ENCODE measurements at regions not wholly inside any gene's neighbourhood (a gene's known extent, or its start where the extent isn't known, plus 50 kb on each side); places are given as distances from the start of the nearest gene placed in this dataset.

DNA sequence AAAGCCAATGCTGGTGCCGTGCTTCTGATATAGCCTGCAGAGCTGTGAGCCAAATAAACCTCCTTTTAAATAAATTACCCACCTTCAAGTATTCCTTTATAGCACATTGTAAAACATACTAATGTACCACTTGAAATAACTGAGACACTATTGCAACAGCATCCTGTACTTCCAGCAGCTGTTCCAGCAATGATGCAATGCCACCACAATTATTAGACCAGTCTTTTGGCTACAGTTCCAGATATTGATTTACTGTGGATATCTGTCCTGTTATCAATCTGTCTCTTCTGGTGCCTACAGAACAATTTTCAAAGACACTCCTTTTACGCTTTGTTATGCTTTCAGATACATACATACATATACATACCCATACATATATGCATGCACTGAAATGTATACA lies 567.9 kb downstream of the TAF11L14 start:
- H3K4me1 ChIP-seq (ENCODE audit: control insufficient read depth, insufficient read depth, low read length): no peaks in the 10 kb centered on the region
- no peaks in the 10 kb centered on the region for H3K27me3 ChIP-seq (ENCODE audit: control insufficient read depth, insufficient read depth, low read length)
- no peaks in the 10 kb centered on the region for H3K36me3 ChIP-seq (ENCODE audit: control insufficient read depth, insufficient read depth, low read length)
- no peak overlapping the region for H3K27ac ChIP-seq (ENCODE audit: low read depth, low read length)
- no peak overlapping the region for H3K9ac ChIP-seq (ENCODE audit: low read depth, low read length)
- H3K4me3 ChIP-seq (ENCODE audit: low read depth, low read length): no peak overlapping the region
- peaks cover 22% of the 10 kb centered on the region for H3K9me3 ChIP-seq (ENCODE audit: control insufficient read depth, insufficient read depth, low read length)

DNA sequence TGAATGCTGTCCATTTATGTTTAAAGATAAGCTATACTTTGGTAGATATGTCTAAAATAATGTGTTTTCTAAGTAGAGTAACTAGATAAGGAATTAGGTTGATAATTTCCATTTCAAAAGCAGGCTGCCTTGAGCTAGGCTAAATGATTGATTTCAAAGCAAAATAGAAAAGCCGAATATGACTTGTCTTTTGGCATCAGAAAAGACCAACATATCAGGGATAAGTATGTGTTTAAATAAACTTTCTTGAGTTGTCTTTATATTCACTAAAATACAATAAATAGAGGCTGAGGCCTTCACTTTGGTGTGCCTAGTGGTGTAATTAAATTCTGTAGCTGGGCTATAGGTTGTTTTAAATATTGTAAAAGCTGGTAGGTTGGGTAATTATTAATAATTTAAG lies 569.0 kb downstream of the TAF11L14 start:
- Histone ChIP-seq H3K4me3 (ENCODE audit: low read depth, low read length) (no peak overlapping the region), H3K9me3 (ENCODE audit: control insufficient read depth, insufficient read depth, low read length) (peaks cover 11% of the 10 kb centered on the region), H3K27ac (ENCODE audit: low read depth, low read length) (no peak overlapping the region), H3K9ac (ENCODE audit: low read depth, low read length) (no peak overlapping the region), H3K27me3 (ENCODE audit: control insufficient read depth, insufficient read depth, low read length) (no peaks in the 10 kb centered on the region), H3K4me1 (ENCODE audit: control insufficient read depth, insufficient read depth, low read length) (no peaks in the 10 kb centered on the region), H3K36me3 (ENCODE audit: control insufficient read depth, insufficient read depth, low read length) (no peaks in the 10 kb centered on the region)

DNA sequence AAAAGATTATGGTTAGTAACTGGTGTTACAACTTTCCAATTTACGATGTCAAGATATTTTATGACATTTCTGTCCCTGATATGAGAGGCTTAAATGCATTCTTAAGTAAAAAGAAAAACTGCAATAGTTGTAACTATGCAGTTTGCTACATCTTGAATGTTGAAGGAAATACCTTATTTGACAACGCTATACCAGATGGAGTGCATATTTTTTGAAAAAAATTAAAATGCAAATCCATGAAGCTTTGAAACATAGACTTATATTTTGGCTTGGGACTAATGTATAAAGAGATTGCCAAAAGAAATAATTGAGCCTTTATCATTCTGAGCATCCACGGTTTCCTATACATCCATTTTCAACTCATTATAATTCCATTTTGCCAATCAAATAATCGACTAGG lies 579.4 kb downstream of the TAF11L14 start:
- Histone ChIP-seq H3K4me3 (ENCODE audit: low read depth, low read length) (no peak overlapping the region), H3K27me3 (ENCODE audit: control insufficient read depth, insufficient read depth, low read length) (no peaks in the 10 kb centered on the region), H3K9ac (ENCODE audit: low read depth, low read length) (no peak overlapping the region), H3K27ac (ENCODE audit: low read depth, low read length) (no peak overlapping the region), H3K9me3 (ENCODE audit: control insufficient read depth, insufficient read depth, low read length) (peaks cover 3% of the 10 kb centered on the region; the same call in 1 of the 2 replicates), H3K36me3 (ENCODE audit: control insufficient read depth, insufficient read depth, low read length) (no peaks in the 10 kb centered on the region), H3K4me1 (ENCODE audit: control insufficient read depth, insufficient read depth, low read length) (peaks cover 5% of the 10 kb centered on the region; the same call in 1 of the 2 replicates)

DNA sequence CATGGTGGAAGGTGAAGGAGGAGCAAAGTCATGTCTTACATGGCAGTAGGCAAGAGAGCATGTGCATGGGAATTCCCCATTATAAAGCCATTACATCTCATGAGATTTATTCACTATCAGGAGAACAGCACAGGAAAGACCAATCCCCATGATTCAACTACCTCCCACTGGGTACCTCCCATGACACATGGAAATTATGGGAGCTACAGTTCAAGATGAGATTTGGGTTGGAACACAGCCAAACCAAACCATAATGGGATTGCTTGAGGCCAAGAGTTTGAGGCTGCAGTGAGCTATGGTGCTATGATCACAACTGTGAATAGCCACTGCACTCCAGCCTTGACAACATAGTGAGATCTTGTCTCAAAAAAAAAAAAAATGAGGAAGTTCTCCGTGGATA lies 581.8 kb downstream of the TAF11L14 start:
- no peak overlapping the region for H3K4me3 ChIP-seq (ENCODE audit: low read depth, low read length)
- H3K4me1 ChIP-seq (ENCODE audit: control insufficient read depth, insufficient read depth, low read length): peaks cover 5% of the 10 kb centered on the region; the same call in 1 of the 2 replicates
- no peak overlapping the region for H3K27ac ChIP-seq (ENCODE audit: low read depth, low read length)
- H3K27me3 ChIP-seq (ENCODE audit: control insufficient read depth, insufficient read depth, low read length): no peaks in the 10 kb centered on the region
- no peak overlapping the region for H3K9ac ChIP-seq (ENCODE audit: low read depth, low read length)
- no peaks in the 10 kb centered on the region for H3K36me3 ChIP-seq (ENCODE audit: control insufficient read depth, insufficient read depth, low read length)
- H3K9me3 ChIP-seq (ENCODE audit: control insufficient read depth, insufficient read depth, low read length): peaks cover 8% of the 10 kb centered on the region; the same call in 1 of the 2 replicates

GRCh38 chr5:18216729-18217128 lies 582.5 kb downstream of the TAF11L14 start:
- no peak overlapping the region for H3K9ac ChIP-seq (ENCODE audit: low read depth, low read length)
- H3K4me1 ChIP-seq (ENCODE audit: control insufficient read depth, insufficient read depth, low read length): peaks cover 5% of the 10 kb centered on the region; the same call in 1 of the 2 replicates
- peaks cover 8% of the 10 kb centered on the region; the same call in 1 of the 2 replicates for H3K9me3 ChIP-seq (ENCODE audit: control insufficient read depth, insufficient read depth, low read length)
- H3K4me3 ChIP-seq (ENCODE audit: low read depth, low read length): no peak overlapping the region
- H3K27me3 ChIP-seq (ENCODE audit: control insufficient read depth, insufficient read depth, low read length): no peaks in the 10 kb centered on the region
- H3K36me3 ChIP-seq (ENCODE audit: control insufficient read depth, insufficient read depth, low read length): no peaks in the 10 kb centered on the region
- H3K27ac ChIP-seq (ENCODE audit: low read depth, low read length): no peak overlapping the region

- H3K9me3 ChIP-seq (ENCODE audit: control insufficient read depth, insufficient read depth, low read length): 0 out of 2 replicates have a peak, but pooled peaks cover 8% of the 10 kb centered on the region
- H3K27ac ChIP-seq (ENCODE audit: low read depth, low read length): no peak overlapping the region
- no peaks in the 10 kb centered on the region for H3K27me3 ChIP-seq (ENCODE audit: control insufficient read depth, insufficient read depth, low read length)
- no peak overlapping the region for H3K4me3 ChIP-seq (ENCODE audit: low read depth, low read length)
- no peaks in the 10 kb centered on the region for H3K36me3 ChIP-seq (ENCODE audit: control insufficient read depth, insufficient read depth, low read length)
- no peaks in the 10 kb centered on the region for H3K4me1 ChIP-seq (ENCODE audit: control insufficient read depth, insufficient read depth, low read length)
- no peak overlapping the region for H3K9ac ChIP-seq (ENCODE audit: low read depth, low read length)
These were observed 585.0 kb downstream of the TAF11L14 start for GRCh38 chr5:18219241-18219640.

- no peaks in the 10 kb centered on the region for H3K27me3 ChIP-seq (ENCODE audit: control insufficient read depth, insufficient read depth, low read length)
- no peak overlapping the region for H3K4me3 ChIP-seq (ENCODE audit: low read depth, low read length)
- H3K9ac ChIP-seq (ENCODE audit: low read depth, low read length): no peak overlapping the region
These were observed 586.4 kb downstream of the TAF11L14 start for GRCh38 chr5:18220631-18221030.

DNA sequence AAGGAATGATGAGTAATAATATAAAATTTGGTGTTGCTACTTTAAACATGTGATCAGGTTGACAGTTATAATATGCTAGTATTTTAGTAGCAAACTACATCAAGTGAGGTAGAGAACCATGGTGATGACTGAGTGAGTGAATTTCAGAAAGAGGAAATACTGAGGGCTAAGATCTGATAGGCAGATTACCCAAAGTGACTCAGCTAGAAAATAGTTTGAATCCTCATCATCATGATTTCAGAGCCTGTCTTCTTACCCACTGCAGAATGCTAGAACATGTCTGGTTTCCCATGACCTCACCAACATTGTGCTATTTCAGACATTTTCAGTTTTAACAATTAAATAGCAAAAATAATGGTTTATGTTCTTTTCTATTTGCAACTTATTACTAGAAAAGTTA lies 602.1 kb downstream of the TAF11L14 start:
- no peaks in the 10 kb centered on the region for H3K27me3 ChIP-seq (ENCODE audit: control insufficient read depth, insufficient read depth, low read length)
- no peaks in the 10 kb centered on the region for H3K4me1 ChIP-seq (ENCODE audit: control insufficient read depth, insufficient read depth, low read length)
- H3K4me3 ChIP-seq (ENCODE audit: low read depth, low read length): no peak overlapping the region
- H3K9me3 ChIP-seq (ENCODE audit: control insufficient read depth, insufficient read depth, low read length): peaks cover 3% of the 10 kb centered on the region; the same call in 1 of the 2 replicates
- no peak overlapping the region for H3K27ac ChIP-seq (ENCODE audit: low read depth, low read length)
- H3K36me3 ChIP-seq (ENCODE audit: control insufficient read depth, insufficient read depth, low read length): no peaks in the 10 kb centered on the region
- H3K9ac ChIP-seq (ENCODE audit: low read depth, low read length): no peak overlapping the region

More at GRCh38 chr5:18220631-18221030, 586.4 kb downstream of the TAF11L14 start:
- Histone ChIP-seq H3K9me3 (ENCODE audit: control insufficient read depth, insufficient read depth, low read length) (0 out of 2 replicates have a peak, but pooled peaks cover 5% of the 10 kb centered on the region), H3K4me1 (ENCODE audit: control insufficient read depth, insufficient read depth, low read length) (no peaks in the 10 kb centered on the region), H3K27ac (ENCODE audit: low read depth, low read length) (no peak overlapping the region), H3K36me3 (ENCODE audit: control insufficient read depth, insufficient read depth, low read length) (no peaks in the 10 kb centered on the region)

DNA sequence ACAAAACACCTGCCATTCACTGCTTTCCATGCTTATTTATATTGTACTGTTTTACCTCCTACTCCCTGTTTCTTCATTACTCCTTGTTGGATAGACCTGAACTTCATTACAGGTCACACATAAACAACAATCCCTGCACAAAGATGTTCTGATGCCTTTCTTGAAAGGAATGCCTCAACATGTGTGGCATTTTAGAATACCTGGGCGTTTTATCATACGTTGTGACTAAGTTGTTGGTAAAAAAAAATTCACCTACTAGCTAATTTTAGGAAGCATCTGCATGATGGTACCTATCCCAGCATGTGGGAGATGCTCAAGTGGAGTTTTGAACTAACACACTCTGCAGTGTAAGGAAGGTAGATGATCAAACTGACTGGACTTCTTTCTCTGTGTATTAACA lies 604.1 kb downstream of the TAF11L14 start:
- H3K36me3 ChIP-seq (ENCODE audit: control insufficient read depth, insufficient read depth, low read length): no peaks in the 10 kb centered on the region
- H3K4me1 ChIP-seq (ENCODE audit: control insufficient read depth, insufficient read depth, low read length): no peaks in the 10 kb centered on the region
- H3K9me3 ChIP-seq (ENCODE audit: control insufficient read depth, insufficient read depth, low read length): peaks cover 3% of the 10 kb centered on the region; the same call in 1 of the 2 replicates
- H3K27me3 ChIP-seq (ENCODE audit: control insufficient read depth, insufficient read depth, low read length): no peaks in the 10 kb centered on the region
- no peak overlapping the region for H3K4me3 ChIP-seq (ENCODE audit: low read depth, low read length)
- H3K9ac ChIP-seq (ENCODE audit: low read depth, low read length): no peak overlapping the region
- no peak overlapping the region for H3K27ac ChIP-seq (ENCODE audit: low read depth, low read length)

- H3K4me1 ChIP-seq (ENCODE audit: control insufficient read depth, insufficient read depth, low read length): no peaks in the 10 kb centered on the region
- no peak overlapping the region for H3K4me3 ChIP-seq (ENCODE audit: low read depth, low read length)
- H3K9me3 ChIP-seq (ENCODE audit: control insufficient read depth, insufficient read depth, low read length): peaks cover 3% of the 10 kb centered on the region; the same call in 1 of the 2 replicates
- H3K27me3 ChIP-seq (ENCODE audit: control insufficient read depth, insufficient read depth, low read length): no peaks in the 10 kb centered on the region
- H3K27ac ChIP-seq (ENCODE audit: low read depth, low read length): no peak overlapping the region
- H3K9ac ChIP-seq (ENCODE audit: low read depth, low read length): no peak overlapping the region
- H3K36me3 ChIP-seq (ENCODE audit: control insufficient read depth, insufficient read depth, low read length): no peaks in the 10 kb centered on the region
These were observed 606.7 kb downstream of the TAF11L14 start for GRCh38 chr5:18240971-18241370.

DNA sequence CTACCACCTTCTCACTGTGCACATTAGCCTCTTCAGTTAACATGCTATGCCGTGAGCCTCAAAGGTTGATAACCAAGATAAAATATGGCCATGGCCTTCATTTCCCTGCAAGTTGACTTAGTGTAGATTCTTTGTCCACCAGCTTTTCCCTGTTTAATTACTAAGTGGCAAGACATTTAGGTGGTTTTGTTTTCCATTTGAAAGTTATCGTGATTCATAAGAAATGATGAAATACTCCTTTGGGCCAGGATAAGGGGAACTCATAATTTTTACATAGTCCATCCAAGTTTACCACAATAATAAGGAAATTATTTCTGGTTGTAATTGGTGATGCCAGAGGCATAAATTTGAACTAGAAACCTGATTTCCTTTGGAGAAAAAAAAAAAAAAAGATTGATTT lies 609.6 kb downstream of the TAF11L14 start:
- Histone ChIP-seq H3K36me3 (ENCODE audit: control insufficient read depth, insufficient read depth, low read length) (no peaks in the 10 kb centered on the region), H3K27ac (ENCODE audit: low read depth, low read length) (no peak overlapping the region), H3K4me1 (ENCODE audit: control insufficient read depth, insufficient read depth, low read length) (no peaks in the 10 kb centered on the region), H3K27me3 (ENCODE audit: control insufficient read depth, insufficient read depth, low read length) (no peaks in the 10 kb centered on the region), H3K9me3 (ENCODE audit: control insufficient read depth, insufficient read depth, low read length) (peaks cover 3% of the 10 kb centered on the region; the same call in 1 of the 2 replicates), H3K9ac (ENCODE audit: low read depth, low read length) (no peak overlapping the region), H3K4me3 (ENCODE audit: low read depth, low read length) (no peak overlapping the region)
